ENCODE measurements at regions not wholly inside any gene's neighbourhood (a gene's known extent, or its start where the extent isn't known, plus 50 kb on each side); places are given as distances from the start of the nearest gene placed in this dataset.

- no peak for FAIRE-seq
- CTCF ChIA-PET (ENCODE audit: partially characterized antibody): interaction anchor here (0.8 to 1.4 kb wide), 7 partner anchors 21 to 203 kb away, joined by 3 to 5 read pairs (median 3); no protein-coding TSS in a partner anchor
- H3K27me3 ChIP-seq (replicated peaks in 1 of 4; ENCODE audit: control insufficient read depth in 3 of 4, extremely low read depth in 1 of 4, insufficient read depth in 3 of 4, low read length in 3 of 4): no peaks in the 10 kb centered on the region
These were observed 102.6 kb upstream of the AGR3 start for GRCh38 chr7:16984375-16984774.

More at GRCh38 chr7:16984375-16984774, 102.6 kb upstream of the AGR3 start:
- Histone ChIP-seq H3K9me3 (ENCODE audit: insufficient read depth in 2 of 2, low read depth in 1 of 2, low read length in 1 of 2) (no peaks in the 10 kb centered on the region), H2BK20ac (ENCODE audit: low read length) (no peak overlapping the region), H3K14ac (ENCODE audit: insufficient read length) (no peak overlapping the region), H4K91ac (replicated peaks; ENCODE audit: insufficient read length, low read length) (no peak overlapping the region), H3K18ac (ENCODE audit: extremely low read depth, low read length) (no peak overlapping the region), H3K4me1 (replicated peaks in 1 of 4; ENCODE audit: control insufficient read depth in 3 of 4, insufficient read depth in 4 of 4, low read length in 3 of 4) (no peaks in the 10 kb centered on the region), H4K20me1 (replicated peaks in 1 of 2; ENCODE audit: control insufficient read depth in 1 of 2, insufficient read depth in 2 of 2, low read length in 2 of 2) (no peaks in the 10 kb centered on the region), H3K79me2 (ENCODE audit: control insufficient read depth in 1 of 2, insufficient read depth in 2 of 2, low read length in 2 of 2) (no peaks in the 10 kb centered on the region), H3K9ac (replicated peaks in 1 of 4; ENCODE audit: extremely low read depth in 1 of 4, low read depth in 3 of 4, low read length in 3 of 4) (no peak overlapping the region), H3K79me1 (ENCODE audit: low read depth, low read length) (no peaks in the 10 kb centered on the region), H3K23ac (ENCODE audit: insufficient read length) (no peak overlapping the region), H4K5ac (ENCODE audit: insufficient read length, low read depth, low read length) (no peak overlapping the region), H4K8ac (ENCODE audit: extremely low read depth, insufficient read depth, low read length) (no peak overlapping the region), H3K4me2 (ENCODE audit: insufficient read depth in 1 of 2, low read depth in 2 of 2, low read length in 2 of 2) (no peak overlapping the region), H2BK12ac (ENCODE audit: low read depth, low read length) (no peak overlapping the region), H3K4me3 (ENCODE audit: extremely low read depth in 1 of 4, insufficient read depth in 2 of 4, low read depth in 3 of 4, low read length in 4 of 4) (no peak overlapping the region), H3K23me2 (ENCODE audit: low read depth, low read length) (no peaks in the 10 kb centered on the region), H2AK5ac (ENCODE audit: low read depth, low read length) (no peak overlapping the region), H2BK5ac (ENCODE audit: low read depth, low read length) (no peak overlapping the region), H3K56ac (replicated peaks; ENCODE audit: insufficient read length, low read depth, low read length) (no peak overlapping the region), H3K27ac (ENCODE audit: low read depth, low read length) (no peak overlapping the region), H3K4ac (replicated peaks; ENCODE audit: insufficient read length, low read depth, low read length) (no peak overlapping the region), H2BK120ac (replicated peaks; ENCODE audit: low read depth, low read length) (no peak overlapping the region), H2AFZ (ENCODE audit: low read length) (no peak overlapping the region), H2BK15ac (ENCODE audit: low read length) (no peak overlapping the region), H3K36me3 (ENCODE audit: control insufficient read depth in 2 of 4, insufficient read depth in 4 of 4, low read length in 3 of 4) (no peaks in the 10 kb centered on the region)
- TF ChIP-seq TAF7 (optimal IDR thresholded peaks at IDR 0.05; ENCODE audit: borderline replicate concordance, low read depth, low read length) (no peak), SAP30 (IDR thresholded peaks at IDR 0.05; ENCODE audit: insufficient read depth, insufficient replicate concordance, low read length) (no peak), HDAC6 (IDR thresholded peaks at IDR 0.05; ENCODE audit: low read depth, low read length) (no peak), EP300 (IDR thresholded peaks at IDR 0.05; ENCODE audit: borderline replicate concordance in 1 of 2, low read depth in 2 of 2, low read length in 2 of 2) (no peak)
- POLR2A ChIA-PET (ENCODE audit: partially characterized antibody): no interaction called here
- WGBS, 2 experiments (ENCODE audit: extremely low coverage in 1 of 2, insufficient coverage in 1 of 2, insufficient read length in 1 of 2, insufficient replicate concordance in 2 of 2, low coverage in 1 of 2, low lambda C conversion rate in 2 of 2, missing lambda C conversion rate in 1 of 2): 94% methylated on average over 2 of the region's 2 CpGs; no CpG with 5 or more reads in 1 of the 2 experiments
- no peak for DNase-seq (ENCODE audit: low read depth in 1 of 2, low spot score in 2 of 2)
